Cardiac muscle cell (in vitro differentiated cells and primary cell): ENCODE measurements at regions not wholly inside any gene's neighbourhood (a gene's known extent, or its start where the extent isn't known, plus 50 kb on each side); places are given as distances from the start of the nearest gene placed in this dataset.
A peak's percentile ranks its signal among the peaks of the same experiment; 100 is the strongest.
"Not testable (repeated sequence)": the region's sequence is repeated elsewhere in the genome, so short reads cannot be mapped to it uniquely, and the experiment has no call there.

Source experiments
- DNase-seq, 2 donors: peaks; one replicate each; pipeline versions ENCODE4 v3.0.0 to v3.0.0-alpha.2; 2010 to 2017; ENCODE audit warnings: low read depth in 1 of 2, low spot score in 1 of 2
- H3K27ac ChIP-seq: fragments of 200-600 bp; sonication (generic); 2 replicates; pipeline ENCODE4 v1.5.1; 2016
- H3K27me3 ChIP-seq: fragments of 200-600 bp; sonication (generic); 2 replicates; pipeline ENCODE4 v1.6.0; 2016; ENCODE audit warnings: control low read depth
- H3K36me3 ChIP-seq: fragments of 200-600 bp; sonication (generic); 2 replicates; pipeline ENCODE4 v1.5.1; 2016; ENCODE audit warnings: control low read depth
- H3K4me1 ChIP-seq: fragments of 200-600 bp; sonication (generic); 2 replicates; pipeline ENCODE4 v1.8.1; 2017; ENCODE audit warnings: low read depth, mild to moderate bottlenecking, mixed run types
- H3K4me3 ChIP-seq: fragments of 200-600 bp; sonication (generic); 2 replicates; pipeline ENCODE4 v1.5.1; 2016; ENCODE audit warnings: mild to moderate bottlenecking
- H3K9me3 ChIP-seq: fragments of 200-600 bp; sonication (generic); 2 replicates; pipeline ENCODE4 v1.5.1; 2017; ENCODE audit warnings: low read depth, mild to moderate bottlenecking, control low read depth
- TF ChIP-seq, protein P1 (sequence below): IDR thresholded peaks from 2 replicates; pipeline ENCODE4 v1.5.1; 2012; ENCODE audit warnings: low read depth, mild to moderate bottlenecking, low read length

DNA sequence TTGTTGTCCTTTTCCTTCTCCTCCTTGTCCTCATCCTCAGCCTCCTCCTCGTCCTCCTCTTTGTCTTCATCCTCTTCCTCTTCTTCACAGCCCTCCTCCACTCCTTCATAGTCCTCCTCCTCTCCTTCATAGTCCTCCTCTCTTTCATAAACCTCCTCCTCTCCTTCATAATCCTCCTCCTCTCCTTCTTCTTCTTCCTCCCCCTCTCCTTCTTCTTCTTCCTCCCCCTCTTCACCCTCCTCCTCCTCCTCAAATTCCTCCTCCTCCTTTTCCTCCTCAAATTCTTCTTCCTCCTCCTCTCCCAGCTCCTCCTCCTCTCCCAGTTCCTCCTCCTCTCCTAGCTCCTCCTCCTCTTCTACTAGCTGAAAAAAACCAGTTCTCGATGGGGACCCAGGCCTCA, 143.8 kb upstream of the RADX start:
- Histone ChIP-seq H3K36me3 (no peaks in the 10 kb centered on the region), H3K4me1 (no peaks in the 10 kb centered on the region), H3K27ac (no peak overlapping the region), H3K4me3 (no peak overlapping the region), H3K27me3 (no peaks in the 10 kb centered on the region), H3K9me3 (no peaks in the 10 kb centered on the region)
- TF ChIP-seq, protein P1, sequence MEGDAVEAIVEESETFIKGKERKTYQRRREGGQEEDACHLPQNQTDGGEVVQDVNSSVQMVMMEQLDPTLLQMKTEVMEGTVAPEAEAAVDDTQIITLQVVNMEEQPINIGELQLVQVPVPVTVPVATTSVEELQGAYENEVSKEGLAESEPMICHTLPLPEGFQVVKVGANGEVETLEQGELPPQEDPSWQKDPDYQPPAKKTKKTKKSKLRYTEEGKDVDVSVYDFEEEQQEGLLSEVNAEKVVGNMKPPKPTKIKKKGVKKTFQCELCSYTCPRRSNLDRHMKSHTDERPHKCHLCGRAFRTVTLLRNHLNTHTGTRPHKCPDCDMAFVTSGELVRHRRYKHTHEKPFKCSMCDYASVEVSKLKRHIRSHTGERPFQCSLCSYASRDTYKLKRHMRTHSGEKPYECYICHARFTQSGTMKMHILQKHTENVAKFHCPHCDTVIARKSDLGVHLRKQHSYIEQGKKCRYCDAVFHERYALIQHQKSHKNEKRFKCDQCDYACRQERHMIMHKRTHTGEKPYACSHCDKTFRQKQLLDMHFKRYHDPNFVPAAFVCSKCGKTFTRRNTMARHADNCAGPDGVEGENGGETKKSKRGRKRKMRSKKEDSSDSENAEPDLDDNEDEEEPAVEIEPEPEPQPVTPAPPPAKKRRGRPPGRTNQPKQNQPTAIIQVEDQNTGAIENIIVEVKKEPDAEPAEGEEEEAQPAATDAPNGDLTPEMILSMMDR: no peak
- DNase-seq: no peak

DNA sequence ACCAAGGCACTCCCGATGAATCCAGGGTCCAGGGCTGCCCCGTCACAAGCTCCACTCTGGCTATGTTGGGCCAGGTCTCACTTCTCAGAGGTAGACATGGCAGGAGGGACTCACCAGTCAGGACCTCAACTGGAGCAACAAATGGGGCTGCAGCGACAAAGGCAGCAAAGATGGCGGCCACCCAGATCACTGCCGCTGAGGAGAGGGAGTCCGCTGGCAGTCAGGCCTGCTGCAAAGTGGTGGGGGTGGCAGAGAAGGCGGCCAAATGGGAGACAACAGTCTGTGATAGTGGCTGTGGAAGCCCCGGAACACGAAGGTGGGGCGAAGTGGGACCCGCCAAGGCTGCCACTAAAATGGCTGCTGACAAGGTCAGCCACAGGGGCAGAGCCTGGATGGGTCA, 143.3 kb upstream of the RADX start:
- Histone ChIP-seq H3K9me3 (no peaks in the 10 kb centered on the region), H3K4me3 (no peak overlapping the region), H3K27ac (no peak overlapping the region), H3K27me3 (no peaks in the 10 kb centered on the region), H3K36me3 (no peaks in the 10 kb centered on the region), H3K4me1 (no peaks in the 10 kb centered on the region)
- DNase-seq: no peak
- TF ChIP-seq, protein P1: no peak

DNA sequence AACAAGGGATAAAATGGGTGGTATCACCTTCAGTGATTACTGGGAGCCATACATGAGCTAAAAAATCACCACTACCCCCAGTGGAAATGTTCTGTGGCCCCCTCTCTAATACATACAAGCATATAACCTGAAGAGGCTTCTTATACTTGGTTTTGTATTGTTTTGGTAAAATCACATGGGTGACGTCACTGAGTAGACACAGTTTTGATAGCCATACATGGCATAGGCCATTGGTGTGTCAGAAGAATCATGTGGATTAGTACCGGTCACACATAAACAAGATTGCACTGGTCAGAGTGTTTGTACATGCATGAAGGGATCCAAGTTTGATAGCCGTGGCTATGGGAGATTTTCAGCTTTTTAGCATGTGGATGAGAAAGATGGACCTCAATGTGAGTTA, 131.9 kb upstream of the RADX start:
- DNase-seq: no peak
- Histone ChIP-seq H3K27ac (no peak overlapping the region), H3K27me3 (no peaks in the 10 kb centered on the region), H3K9me3 (no peaks in the 10 kb centered on the region), H3K36me3 (no peaks in the 10 kb centered on the region), H3K4me3 (no peak overlapping the region), H3K4me1 (no peaks in the 10 kb centered on the region)
- TF ChIP-seq, protein P1: no peak

DNA sequence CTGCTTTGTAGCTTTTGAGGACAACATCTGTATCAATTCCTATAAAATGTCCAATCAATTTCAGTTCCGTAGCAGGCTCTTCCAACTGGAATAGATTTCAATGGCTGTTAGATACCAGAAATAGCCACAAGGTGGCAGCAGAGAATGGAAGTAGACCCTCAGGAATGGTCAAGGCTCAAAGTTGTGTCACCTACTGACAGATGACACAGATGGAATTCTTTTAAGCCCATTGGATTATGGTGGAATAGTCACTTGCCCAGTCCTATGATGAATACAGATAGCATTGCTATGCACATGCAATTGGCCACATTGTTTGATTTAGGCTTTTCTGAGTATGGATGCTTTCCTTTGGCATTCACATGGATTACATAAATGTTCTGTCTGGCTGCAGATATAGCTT, 130.4 kb upstream of the RADX start:
- H3K27ac ChIP-seq: no peak overlapping the region
- no peak overlapping the region for H3K4me3 ChIP-seq
- H3K27me3 ChIP-seq: no peaks in the 10 kb centered on the region
- TF ChIP-seq, protein P1: peak; percentile 58
- no peaks in the 10 kb centered on the region for H3K4me1 ChIP-seq
- H3K36me3 ChIP-seq: no peaks in the 10 kb centered on the region
- DNase-seq: peak; percentile 49 to 79
- H3K9me3 ChIP-seq: no peaks in the 10 kb centered on the region

DNA sequence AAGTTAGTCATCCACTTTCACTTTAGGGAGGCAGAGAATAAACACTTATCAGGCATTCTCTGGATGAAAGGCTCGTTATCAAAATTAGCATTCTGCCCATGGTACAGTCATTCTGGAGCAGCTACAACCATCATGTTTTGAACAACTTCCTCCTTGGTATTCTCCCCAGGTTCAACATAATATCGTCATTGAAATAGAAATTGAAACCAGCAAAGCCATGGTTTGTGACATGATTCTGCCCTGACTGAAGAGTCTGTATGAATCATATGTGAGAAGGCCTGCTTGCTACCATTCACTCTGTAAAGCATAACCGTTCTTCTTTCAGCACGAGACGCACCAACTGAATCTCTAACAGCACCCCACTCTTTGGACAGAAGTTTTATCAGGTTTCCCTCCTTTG, 127.5 kb upstream of the RADX start:
- Histone ChIP-seq H3K36me3 (no peaks in the 10 kb centered on the region), H3K4me1 (no peaks in the 10 kb centered on the region), H3K27me3 (no peaks in the 10 kb centered on the region), H3K4me3 (no peak overlapping the region), H3K27ac (no peak overlapping the region), H3K9me3 (no peaks in the 10 kb centered on the region)
- DNase-seq: no peak
- TF ChIP-seq, protein P1: no peak

DNA sequence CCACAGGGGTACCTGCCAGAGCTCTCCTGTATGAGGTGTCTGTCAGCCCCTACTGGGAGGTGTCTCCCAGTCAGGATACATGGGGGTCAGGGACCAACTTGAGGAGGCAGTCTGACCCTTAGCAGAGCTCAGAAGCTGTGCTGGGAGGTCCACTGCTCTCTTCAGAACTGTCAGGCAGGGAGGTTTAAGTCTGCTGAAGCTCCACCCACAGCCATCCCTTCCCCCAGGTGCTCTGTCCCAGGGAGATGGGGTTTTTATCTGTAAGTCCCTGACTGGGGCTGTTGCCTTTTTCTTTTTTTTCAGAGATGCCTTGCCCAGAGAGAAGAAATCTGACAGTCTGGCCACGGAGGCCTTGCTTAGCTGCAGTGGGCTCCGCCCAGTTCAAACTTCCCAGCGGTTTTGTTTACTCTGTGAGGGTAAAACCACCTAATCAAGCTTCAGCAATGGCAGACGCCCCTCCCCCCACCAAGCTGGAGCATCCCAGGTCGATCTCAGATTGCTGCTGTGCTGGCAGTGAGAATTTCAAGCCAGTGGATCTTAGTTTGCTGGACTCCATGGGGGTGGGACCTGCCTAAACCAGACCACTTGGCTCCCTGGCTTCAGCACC, 118.5 kb upstream of the RADX start:
- not testable (repeated sequence) for H3K9me3 ChIP-seq, H3K27me3 ChIP-seq, H3K36me3 ChIP-seq, H3K4me3 ChIP-seq, H3K4me1 ChIP-seq, H3K27ac ChIP-seq
- peak in 1 of 2 donors; percentile 19 for DNase-seq
